K562 (cell line): ENCODE measurements at regions not wholly inside any gene's neighbourhood (a gene's known extent, or its start where the extent isn't known, plus 50 kb on each side); places are given as distances from the start of the nearest gene placed in this dataset.

Experiments used
- ATAC-seq: fragments of 200-7000 bp; cut with Tn5 transposase; 3 replicates; pipeline ENCODE4 v1.9.1; 2020; ENCODE audit warnings: moderate library complexity
- BruUV-seq: library from RNA; stranded (reverse); fragments of 400-500 nt; replicated peaks from 2 replicates; lab custom pipeline; 2021; lab: Mats Ljungman, UMichigan
- CTCF ChIA-PET: fragments of 300-600 bp; formaldehyde crosslinking; extraction: SDS; loops from one replicate; lab custom pipeline; 2021; ENCODE audit warnings: low intra/inter-chr PET ratio; lab: Yijun Ruan, JAX
- POLR2A ChIA-PET: fragments of 300-600, 350-650 bp; sonication (Branson Sonifier 250); formaldehyde crosslinking; extraction: SDS; loops from one replicate; lab custom pipeline; 2021; ENCODE audit warnings: antibody characterized with exemption, inconsistent platforms; lab: Yijun Ruan, JAX
- DNase-seq, 4 experiments: peaks; one replicate each; pipeline versions ENCODE4 v3.0.0 to v3.0.0-alpha.2; 2011 to 2018; ENCODE audit warnings: low spot score in 3 of 4, mixed read lengths in 3 of 4; ENCODE audit errors: extremely low read depth in 1 of 4
- FAIRE-seq: peaks from 2 replicates; lab custom pipeline; 2011; peaks lifted over from hg19 to GRCh38; lab: Jason Lieb, UNC
- H2AFZ ChIP-seq: 2 replicates; pipeline ENCODE4 v1.6.0; 2011; ENCODE audit warnings: low read depth, low read length, control low read depth, inconsistent platforms
- H3K27ac ChIP-seq: fragments of 200-600 bp; 3 replicates; pipeline ENCODE4 v1.8.0; 2011; ENCODE audit warnings: low read depth, mild to moderate bottlenecking, control low read depth, inconsistent platforms, low read length, moderate library complexity, mixed read lengths; ENCODE audit errors: extremely low read depth
- H3K27me3 ChIP-seq, 2 experiments: fragments of 300-600 bp in 1 of 2; 2 replicates in 1 of 2; 3 replicates in 1 of 2; pipeline versions ENCODE4 v1.6.0 to v1.8.0; 2011; ENCODE audit warnings: inconsistent platforms in 2 of 2, low read length in 2 of 2, mild to moderate bottlenecking in 1 of 2, mixed read lengths in 1 of 2, moderate library complexity in 1 of 2; ENCODE audit not compliant: control insufficient read depth in 2 of 2, insufficient read depth in 2 of 2
- H3K36me3 ChIP-seq: fragments of 300-600 bp; 3 replicates; pipeline ENCODE4 v1.8.0; 2011; ENCODE audit warnings: mild to moderate bottlenecking, low read length, inconsistent platforms; ENCODE audit not compliant: control insufficient read depth, insufficient read depth
- H3K4me1 ChIP-seq, 2 experiments: fragments of 200-600 bp in 1 of 2; replicated peaks in 1 of 2; 2 replicates in 1 of 2; 3 replicates in 1 of 2; pipeline versions ENCODE4 v1.5.1 to v1.8.0; 2011; ENCODE audit warnings: inconsistent platforms in 2 of 2, low read length in 2 of 2, mild to moderate bottlenecking in 1 of 2, mixed read lengths in 1 of 2, moderate library complexity in 1 of 2; ENCODE audit not compliant: control insufficient read depth in 2 of 2, insufficient read depth in 2 of 2
- H3K4me2 ChIP-seq: 2 replicates; pipeline ENCODE4 v1.6.1; 2011; ENCODE audit warnings: low read length, control low read depth, inconsistent platforms, mixed read lengths; ENCODE audit not compliant: insufficient read depth
- H3K4me3 ChIP-seq: fragments of 200-600 bp; sonication (generic), shearing (Covaris generic); 2 replicates; pipeline ENCODE4 v1.5.1; 2016; ENCODE audit warnings: control low read depth, inconsistent platforms
- H3K79me2 ChIP-seq: fragments of 200-600 bp; 3 replicates; pipeline ENCODE4 v1.8.0; 2011; ENCODE audit warnings: low read length, inconsistent platforms; ENCODE audit not compliant: control insufficient read depth, insufficient read depth
- H3K9ac ChIP-seq, 2 experiments: 2 replicates each; pipeline versions ENCODE4 v1.6.0 to v1.6.1; 2011; ENCODE audit warnings: low read depth in 2 of 2, low read length in 2 of 2, control low read depth in 1 of 2, inconsistent platforms in 1 of 2, mild to moderate bottlenecking in 1 of 2, mixed read lengths in 1 of 2; ENCODE audit not compliant: insufficient read depth in 1 of 2
- H3K9me1 ChIP-seq: one replicate; pipeline ENCODE4 v1.6.0; 2011; ENCODE audit warnings: inconsistent platforms, mild to moderate bottlenecking, low read length, moderate library complexity; ENCODE audit not compliant: control insufficient read depth, insufficient read depth
- H3K9me3 ChIP-seq: replicated peaks from 2 replicates; pipeline ENCODE4 v1.5.1; 2011; ENCODE audit warnings: low read depth, low read length, inconsistent platforms; ENCODE audit not compliant: control insufficient read depth, insufficient read depth
- H4K20me1 ChIP-seq: replicated peaks from 2 replicates; pipeline ENCODE4 v1.6.1; 2011; ENCODE audit warnings: low read length, inconsistent platforms, mixed read lengths; ENCODE audit not compliant: control insufficient read depth, insufficient read depth
- ARHGAP35 ChIP-seq: fragments of 450-650 bp; IDR thresholded peaks from 2 replicates; pipeline ENCODE4 v1.6.1; 2018; ENCODE audit not compliant: partially characterized antibody
- BHLHE40 ChIP-seq: IDR thresholded peaks from 2 replicates; pipeline ENCODE4 v1.6.1; 2011; ENCODE audit warnings: low read length, improper control_type of control experiment
- DACH1 ChIP-seq: fragments of 450-650 bp; IDR thresholded peaks from 2 replicates; pipeline ENCODE4 v1.6.1; 2018; ENCODE audit not compliant: partially characterized antibody
- ELF1 ChIP-seq: fragments of 200-800 bp; sonication (Bioruptor generic); IDR thresholded peaks from 2 replicates; pipeline ENCODE4 v1.6.1; 2016; ENCODE audit warnings: missing genetic modification characterization, missing compliant biosample characterization
- FUS ChIP-seq: fragments of 200-400 bp; formaldehyde crosslinking; optimal IDR thresholded peaks from 2 replicates; pipeline ENCODE3; 2017; ENCODE audit warnings: low read depth, low read length
- PHF21A ChIP-seq: fragments of 450-650 bp; IDR thresholded peaks from 2 replicates; pipeline ENCODE4 v1.6.1; 2017; ENCODE audit warnings: low read depth, borderline replicate concordance
- POLR2A ChIP-seq: fragments of 450-650 bp; conservative IDR thresholded peaks from 2 replicates; pipeline ENCODE4 v1.6.1; 2016
- PRPF4 ChIP-seq: fragments of 200-400 bp; formaldehyde crosslinking; IDR thresholded peaks from one replicate; pipeline ENCODE4 v1.6.1; 2017; ENCODE audit warnings: low read length, low read depth, mild to moderate bottlenecking; ENCODE audit not compliant: insufficient read depth, poor library complexity, severe bottlenecking
- SREBF1 ChIP-seq: fragments of 150-350 bp; IDR thresholded peaks from 2 replicates; pipeline ENCODE4 v1.6.1; 2014; ENCODE audit warnings: antibody characterized with exemption, low read depth, low read length, borderline replicate concordance
- ZNF232 ChIP-seq: sonication (generic); formaldehyde crosslinking; IDR thresholded peaks from 2 replicates; pipeline ENCODE4 v1.8.0; 2022; ENCODE audit warnings: mild to moderate bottlenecking, missing genetic modification reagents
- ZNF444 ChIP-seq: fragments of 250-450 bp; sonication (Bioruptor Pico); IDR thresholded peaks from 2 replicates; pipeline ENCODE4 v1.4.0; 2020; ENCODE audit warnings: mild to moderate bottlenecking, moderate library complexity
- ZSCAN29 ChIP-seq: fragments of 450-650 bp; IDR thresholded peaks from 2 replicates; pipeline ENCODE4 v1.6.1; 2017
- WGBS: fragments of 100-300 bp; shearing (Covaris generic); methylation state at CpG from one replicate; pipeline ENCODE4 v1.1.6; 2016; ENCODE audit warnings: low coverage, mixed read lengths; ENCODE audit not compliant: insufficient coverage; ENCODE audit errors: missing lambda C conversion rate; 5-methylcytosine and 5-hydroxymethylcytosine counted together
- in situ Hi-C: fragments of 300-500 bp; cut with MboI; formaldehyde crosslinking; loops from 4 replicates; pipeline ENCODE4 v1.15.0; 2018; ENCODE audit warnings: inconsistent platforms, mixed read lengths
- intact Hi-C: fragments of 100-400 bp; cut with micrococcal nuclease; formaldehyde crosslinking; loops from 2 replicates; pipeline ENCODE4 v1.14.2; 2022

DNA sequence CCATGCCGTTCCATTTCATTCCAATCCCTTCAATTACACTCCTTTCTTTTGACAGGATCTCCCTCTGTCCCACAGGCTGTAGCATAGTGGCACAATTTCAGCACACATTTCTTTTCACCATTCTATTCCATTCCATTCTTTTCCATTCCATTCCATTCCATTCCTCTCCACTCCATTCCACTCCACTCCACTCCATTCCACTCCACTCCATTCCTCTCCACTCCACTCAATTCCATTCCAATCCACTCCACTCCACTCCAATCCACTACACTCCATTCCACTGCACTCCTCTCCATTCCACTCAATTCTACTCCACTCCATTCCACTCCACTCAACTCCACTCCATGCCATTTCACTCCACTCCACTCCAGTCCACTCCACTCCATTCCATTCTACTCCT lies 1495.1 kb downstream of the TSPY10 start:
- in situ Hi-C loops (no loop called here), intact Hi-C loops (no loop called here)
- no peak overlapping the region for H3K4me3 ChIP-seq
- no TSS peak for BruUV-seq
- WGBS = no CpG with 5 or more reads among the region's 1 CpG
- CTCF ChIA-PET = no interaction called here
- no peaks in the 10 kb centered on the region for H3K79me2 ChIP-seq
- TF ChIP-seq ARHGAP35 (no peak), DACH1 (no peak), SREBF1 (no peak), ZSCAN29 (no peak), POLR2A (no peak), PHF21A (no peak), ELF1 (tag) (no peak), PRPF4 (no peak), ZNF444 (no peak), ZNF232 (CRISPR knock-in tag) (no peak), BHLHE40 (no peak), FUS (no peak)
- TF ChIP-seq, all 486 proteins: peak for 0
- Histone ChIP-seq H3K4me1 (no peaks in the 10 kb centered on the region), H3K27me3 (no peaks in the 10 kb centered on the region), H3K9ac (no peak overlapping the region), H3K9me1 (no peaks in the 10 kb centered on the region), H3K36me3 (no peaks in the 10 kb centered on the region), H3K9me3 (no peaks in the 10 kb centered on the region), H4K20me1 (no peaks in the 10 kb centered on the region), H2AFZ (no peak overlapping the region), H3K4me2 (no peak overlapping the region), H3K27ac (no peak overlapping the region)
- POLR2A ChIA-PET = no interaction called here
- DNase-seq (no peak), ATAC-seq (no peak), FAIRE-seq (no peak)
